Nucleus accumbens (tissue), 56 donors: ENCODE measurements at regions not wholly inside any gene's neighbourhood (a gene's known extent, or its start where the extent isn't known, plus 50 kb on each side); places are given as distances from the start of the nearest gene placed in this dataset.
"Not testable (repeated sequence)": the region's sequence is repeated elsewhere in the genome, so short reads cannot be mapped to it uniquely, and the experiment has no call there.

ENCODE experiments used
- DNase-seq, 56 donors: peaks; one replicate each; lab custom pipeline; 2025; lab: John Stamatoyannopoulos, UW

DNA sequence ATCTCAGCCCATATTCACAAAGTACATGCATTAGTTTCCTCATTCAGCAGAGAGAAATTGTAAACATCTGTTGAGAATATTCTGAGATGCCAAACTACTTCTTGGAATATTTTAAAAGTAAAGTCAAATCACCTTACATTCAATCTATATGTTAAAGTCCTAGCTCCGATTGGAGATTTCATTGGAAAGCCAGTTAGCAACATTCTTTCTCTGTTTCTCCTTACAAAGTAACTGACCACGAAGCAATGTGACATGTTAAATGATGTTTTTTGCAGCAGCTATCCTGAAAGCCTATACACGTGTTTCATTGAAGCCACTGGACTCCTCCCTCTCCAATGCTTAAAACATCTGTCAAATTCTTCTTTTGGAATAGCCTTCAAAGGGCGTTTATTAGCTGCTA lies 379.1 kb upstream of the CCNH start:
- DNase-seq, result no peak

DNA sequence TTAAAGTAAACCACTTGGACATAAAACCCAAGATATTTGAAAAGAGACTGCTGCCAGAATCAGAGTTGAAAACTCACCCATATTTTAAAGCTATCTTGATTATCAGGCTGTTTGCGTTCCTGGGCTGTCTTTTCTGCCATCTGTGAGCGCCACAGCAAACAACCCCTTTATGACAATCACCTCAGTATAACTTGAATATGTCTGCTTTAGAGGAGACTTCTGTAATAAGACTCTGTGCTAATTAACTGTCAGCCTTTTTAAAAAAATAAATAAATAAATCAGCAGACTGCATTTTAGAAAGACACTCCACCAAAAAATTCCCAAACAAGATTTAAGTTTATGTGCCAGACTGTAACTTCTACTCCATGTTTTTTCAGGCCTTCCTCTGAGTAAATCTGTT lies 375.7 kb upstream of the CCNH start:
- no peak for DNase-seq

DNA sequence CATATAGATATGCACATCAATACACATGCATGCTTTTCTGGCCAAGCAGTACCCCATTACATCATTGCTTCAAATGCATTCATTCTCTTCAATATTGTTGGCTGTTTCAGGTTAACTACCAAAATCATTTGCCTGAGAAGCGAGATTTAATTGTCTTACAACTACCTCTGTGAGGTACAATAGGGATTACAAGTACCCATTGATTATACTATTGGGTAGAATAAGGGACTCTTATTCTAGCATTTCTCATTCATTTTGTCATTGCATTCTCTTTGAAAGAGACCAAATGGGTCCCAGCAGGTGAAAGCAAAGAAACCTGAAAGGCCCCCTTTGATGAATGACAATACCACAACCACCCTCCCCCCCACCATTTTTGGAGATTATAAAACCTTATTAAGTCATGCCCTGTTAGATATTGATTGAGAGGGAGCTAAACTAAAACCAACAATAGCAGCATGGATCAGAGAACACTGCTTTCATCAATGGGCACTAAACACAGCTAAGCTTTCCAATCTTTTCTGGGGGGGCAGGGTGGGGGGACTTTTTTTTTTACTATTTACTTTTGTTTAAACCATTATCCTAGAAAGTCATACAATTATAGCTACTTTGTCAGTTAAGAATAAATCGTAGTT lies 375.0 kb upstream of the CCNH start:
- no peak for DNase-seq

DNA sequence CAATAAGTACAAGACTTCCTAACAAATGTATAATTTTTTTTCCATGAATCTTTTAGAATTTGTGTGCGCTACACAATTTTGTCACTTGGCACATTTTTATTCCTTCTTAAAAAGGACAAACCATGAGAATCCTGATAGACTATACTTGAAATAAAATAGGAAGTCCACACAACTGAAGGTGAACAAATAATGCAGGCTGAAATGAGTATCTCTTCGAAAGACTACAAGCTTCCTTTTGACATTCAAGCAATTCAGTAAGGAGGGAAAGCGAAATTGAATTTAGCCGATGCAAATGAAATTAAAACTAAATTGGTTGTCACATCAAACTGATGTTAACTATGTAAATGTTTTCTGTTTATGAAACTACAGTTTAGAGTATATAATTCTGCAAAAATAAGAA lies 374.4 kb upstream of the CCNH start:
- DNase-seq, result no peak

DNA sequence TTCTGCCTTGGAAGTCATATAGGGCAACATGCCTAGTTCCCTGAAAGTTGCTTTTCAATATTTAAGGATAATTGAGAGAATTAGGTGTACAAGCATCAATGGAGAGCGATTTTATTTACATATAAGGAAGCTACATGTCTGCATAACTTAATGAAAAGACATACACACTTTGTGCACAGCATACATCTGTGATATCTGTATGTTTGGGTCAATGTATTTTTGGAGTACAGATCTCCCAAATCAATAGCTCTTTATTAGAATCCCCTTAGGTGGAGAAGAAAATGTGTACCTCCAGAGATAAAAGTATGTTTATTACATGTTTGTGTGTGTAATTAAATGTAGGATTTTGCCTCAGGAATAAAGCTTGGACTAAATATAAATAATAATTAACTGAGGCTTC lies 373.7 kb upstream of the CCNH start:
- DNase-seq, result no peak

DNA sequence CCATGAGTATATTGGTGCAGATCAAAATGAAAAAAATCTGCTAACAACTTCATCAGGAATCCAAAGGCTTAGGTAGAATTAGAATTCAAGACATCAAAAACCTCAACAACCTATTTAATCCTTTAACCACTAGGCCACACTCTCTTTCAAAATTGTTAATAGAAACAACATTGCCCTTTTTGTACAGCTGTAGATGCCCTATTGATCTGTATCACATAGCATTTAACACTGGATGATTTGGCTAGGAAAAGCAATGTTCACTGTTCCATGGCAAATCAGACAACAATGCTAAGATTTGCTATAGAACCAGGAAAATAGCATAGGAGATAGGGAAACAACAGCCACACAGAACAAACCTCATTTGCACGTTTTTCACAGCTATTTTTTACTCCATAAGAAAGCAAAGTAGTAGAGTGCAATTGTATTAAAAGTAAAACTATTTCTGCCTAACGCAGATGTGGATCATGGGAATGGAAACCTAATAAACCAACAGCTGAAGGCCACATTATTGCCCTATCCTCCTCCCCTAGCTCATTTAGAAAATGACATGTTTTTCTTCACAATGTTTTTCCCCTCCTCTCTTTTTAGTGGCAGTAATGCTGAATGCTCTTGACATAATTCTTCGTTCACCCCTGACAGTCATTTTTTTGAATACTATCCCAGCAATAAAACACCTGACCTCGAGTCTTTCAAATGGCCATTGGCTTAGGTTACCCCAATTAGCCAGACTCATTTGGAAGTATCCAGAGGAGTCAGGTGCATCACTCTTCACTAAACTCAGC lies 373.0 kb upstream of the CCNH start:
- no peak for DNase-seq

DNA sequence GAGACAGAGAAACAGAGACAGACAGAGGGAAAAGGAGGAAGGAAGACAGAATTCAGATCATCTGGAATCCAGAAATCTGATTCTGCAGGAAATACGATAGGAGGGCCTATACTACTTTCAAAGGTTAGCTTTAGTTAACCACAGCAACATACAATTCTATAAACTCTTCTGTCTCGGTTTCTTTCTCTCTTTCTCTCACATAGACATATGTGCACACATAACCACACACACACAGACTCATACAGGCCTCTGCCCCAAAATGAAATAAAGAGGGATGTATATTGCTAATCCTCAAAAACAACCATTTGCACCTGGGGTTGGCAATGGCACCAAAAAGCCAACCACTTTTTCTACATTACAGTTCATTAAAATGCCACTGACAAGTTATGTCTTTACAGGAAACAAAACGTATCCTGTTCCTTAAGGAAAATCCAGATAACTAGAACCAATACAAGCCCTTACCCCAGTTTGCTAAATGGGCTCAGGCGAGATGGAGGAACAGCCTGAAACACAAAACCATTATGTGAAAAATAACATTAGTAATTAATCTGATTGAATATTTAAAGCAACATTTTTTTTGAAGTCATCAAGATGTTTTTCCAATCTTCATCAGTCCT lies 372.3 kb upstream of the CCNH start:
- no peak for DNase-seq

DNA sequence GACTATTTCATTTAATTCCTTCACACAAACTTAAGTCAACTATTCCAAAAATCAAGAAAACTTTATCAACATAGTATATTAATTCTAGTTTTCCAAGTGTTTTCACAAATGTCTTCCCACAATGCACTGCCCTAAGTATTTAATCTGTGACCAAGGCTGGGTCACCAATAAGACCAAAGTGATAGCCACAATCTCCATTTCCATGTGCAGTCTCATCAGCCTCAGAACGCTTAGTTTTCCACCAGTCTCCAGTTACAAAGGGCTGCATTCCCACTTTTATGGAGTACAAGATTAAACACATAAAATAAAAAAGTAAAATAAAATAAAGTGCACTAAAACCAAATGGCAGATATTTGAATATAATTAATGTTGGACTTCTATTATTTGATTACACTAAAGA lies 371.6 kb upstream of the CCNH start:
- no peak for DNase-seq

DNA sequence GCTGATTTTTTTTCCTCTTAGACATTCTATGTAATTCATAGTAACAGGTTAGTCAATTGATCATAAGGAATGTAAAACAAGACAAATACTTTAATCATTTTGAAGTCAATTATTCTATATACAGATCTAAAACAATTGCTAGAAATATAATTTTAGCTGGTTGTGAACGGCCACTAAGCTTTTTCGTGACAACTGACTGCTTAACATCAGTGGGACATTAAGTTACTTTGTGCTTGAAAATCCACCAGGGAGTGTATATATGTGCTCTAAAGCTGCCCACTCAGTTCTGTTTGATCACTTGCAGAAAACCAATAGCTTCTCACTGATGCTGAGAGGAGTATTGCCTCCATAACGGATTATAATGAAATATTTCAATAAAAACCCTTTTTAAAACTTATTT lies 370.2 kb upstream of the CCNH start:
- DNase-seq, result no peak

DNA sequence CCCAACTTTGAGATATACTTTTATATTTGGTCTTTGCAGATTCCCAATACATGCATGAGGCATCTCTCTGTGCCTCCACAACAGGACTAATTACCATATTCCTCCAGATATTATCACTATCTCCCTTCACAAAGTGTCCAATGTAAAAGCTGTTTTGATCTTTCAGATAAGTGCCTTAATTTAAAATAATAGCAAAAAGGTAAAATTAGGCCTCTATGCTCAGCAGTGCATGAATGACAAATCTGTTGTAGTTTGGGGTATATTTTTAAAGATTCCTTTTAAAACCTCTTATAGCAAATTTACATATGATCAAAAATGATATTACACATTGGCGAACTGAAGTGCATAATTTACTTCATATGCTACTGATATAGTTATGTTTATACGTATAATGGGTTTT lies 369.2 kb upstream of the CCNH start:
- DNase-seq, result no peak

DNA sequence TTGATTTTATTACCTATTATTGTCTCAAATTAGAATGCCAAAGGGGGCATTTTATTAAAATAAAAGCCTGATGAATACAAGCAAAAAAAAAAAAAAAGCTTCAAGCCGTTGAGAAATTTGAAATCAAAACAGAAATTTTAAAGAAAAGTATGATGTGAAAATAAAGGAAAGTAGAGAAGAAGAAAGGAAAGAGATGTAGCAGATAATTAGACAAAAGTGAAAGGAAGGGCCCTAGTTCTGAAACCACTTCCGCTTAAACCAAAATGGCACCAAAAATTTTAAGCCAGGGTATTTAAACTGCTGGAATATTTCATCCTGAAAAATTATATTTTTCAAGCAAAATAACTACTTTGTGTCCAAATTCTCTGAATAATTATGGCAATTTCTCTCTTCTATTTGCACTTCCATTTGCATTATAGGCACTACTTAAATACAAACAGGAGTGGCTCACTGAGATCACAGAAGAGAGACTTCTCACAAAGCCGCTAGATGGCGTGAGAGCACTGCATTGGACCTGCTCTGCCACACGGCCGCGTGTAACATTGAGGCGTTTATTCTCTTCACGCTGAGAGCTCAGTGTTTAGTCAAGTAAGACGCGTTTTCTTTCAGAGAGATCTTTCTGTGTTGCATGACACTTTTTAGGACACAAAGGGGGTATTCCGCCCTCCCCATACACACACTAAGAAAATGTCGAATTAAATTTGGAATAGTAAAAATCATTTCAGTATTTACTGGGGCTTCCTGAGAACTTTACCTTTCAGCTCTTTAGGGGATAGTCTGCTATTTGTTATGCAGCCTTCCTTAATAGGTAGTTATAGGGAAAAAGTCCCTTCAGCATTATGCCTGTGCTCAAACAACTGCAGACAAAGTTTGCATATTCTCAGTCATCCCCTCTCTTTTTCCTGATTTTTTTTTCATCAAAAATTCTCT lies 368.4 kb upstream of the CCNH start:
- peak; percentile 5 to 95 (median 78) for DNase-seq

DNA sequence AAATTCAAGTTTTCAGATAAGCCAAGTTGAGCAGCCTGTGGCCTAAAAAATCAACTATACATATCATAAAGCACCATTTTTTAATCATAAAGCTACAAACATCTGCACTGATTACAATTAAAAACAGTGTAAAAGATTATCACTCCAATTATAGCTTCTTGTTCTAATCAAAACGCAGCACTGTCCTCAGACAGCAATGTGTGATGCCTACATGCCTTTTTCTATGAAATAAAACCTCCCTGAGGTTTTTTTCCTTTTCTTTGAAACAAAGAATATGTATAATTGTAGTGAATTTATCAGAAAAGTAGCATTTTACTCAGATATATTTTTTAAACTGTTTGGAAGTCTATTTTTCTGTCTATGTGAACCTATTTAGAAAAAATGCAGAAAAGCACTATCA lies 366.1 kb upstream of the CCNH start:
- DNase-seq, result no peak

DNA sequence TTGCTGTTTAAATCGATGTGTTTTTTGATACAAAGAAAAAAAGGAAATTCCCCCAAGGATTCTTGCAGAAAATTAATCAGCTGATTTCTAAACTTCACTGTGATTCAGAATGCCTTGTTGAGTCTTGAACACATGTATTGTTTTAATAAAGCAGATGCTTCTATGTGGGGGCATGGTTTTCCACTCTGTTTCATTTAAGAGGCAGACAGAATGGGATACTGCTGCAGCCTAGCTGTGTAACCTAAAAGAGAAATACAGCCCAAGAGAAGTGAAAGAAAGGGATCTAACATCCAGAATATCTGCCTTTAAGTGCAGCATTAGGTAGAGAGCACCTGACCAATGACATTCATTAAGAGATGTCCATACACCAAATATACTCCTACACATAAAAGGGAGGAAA lies 365.1 kb upstream of the CCNH start:
- DNase-seq, result no peak

DNA sequence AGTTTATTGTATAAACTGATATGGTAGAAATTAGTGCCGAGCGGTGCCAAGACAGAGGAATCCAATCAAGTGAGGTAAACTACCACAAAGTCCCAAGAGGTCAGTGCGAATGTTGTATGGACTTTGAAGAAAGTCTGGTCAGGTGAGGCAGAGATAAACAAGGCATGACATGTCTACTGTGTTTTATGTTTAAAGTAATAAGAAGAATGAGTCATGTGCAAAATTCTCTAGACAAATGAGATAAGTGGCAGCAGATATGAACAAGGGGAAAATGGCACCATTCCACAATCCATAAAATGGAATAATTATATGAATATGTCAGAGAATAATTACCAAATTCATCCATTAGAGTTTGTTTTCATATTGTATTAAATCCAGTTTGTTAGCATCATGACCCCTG lies 364.1 kb upstream of the CCNH start:
- no peak for DNase-seq

DNA sequence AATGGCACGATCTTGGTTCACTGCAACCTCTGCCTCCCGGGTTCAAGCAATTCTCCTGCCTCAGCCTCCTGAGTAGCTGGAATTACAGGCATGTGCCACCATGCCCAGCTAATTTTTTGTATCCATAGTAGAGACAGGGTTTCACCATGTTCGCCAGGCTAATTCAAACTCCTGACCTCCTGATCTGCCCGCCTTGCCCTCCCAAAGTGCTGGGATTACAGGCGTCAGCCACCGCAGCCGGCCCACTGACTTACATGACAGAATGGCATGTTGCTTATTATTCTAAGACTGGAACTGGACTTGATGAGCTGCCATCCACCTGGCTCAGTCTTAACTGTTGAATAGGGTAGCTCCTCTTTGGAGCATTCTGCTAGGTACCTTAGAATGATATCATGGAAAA lies 363.6 kb upstream of the CCNH start:
- not testable (repeated sequence) for DNase-seq

DNA sequence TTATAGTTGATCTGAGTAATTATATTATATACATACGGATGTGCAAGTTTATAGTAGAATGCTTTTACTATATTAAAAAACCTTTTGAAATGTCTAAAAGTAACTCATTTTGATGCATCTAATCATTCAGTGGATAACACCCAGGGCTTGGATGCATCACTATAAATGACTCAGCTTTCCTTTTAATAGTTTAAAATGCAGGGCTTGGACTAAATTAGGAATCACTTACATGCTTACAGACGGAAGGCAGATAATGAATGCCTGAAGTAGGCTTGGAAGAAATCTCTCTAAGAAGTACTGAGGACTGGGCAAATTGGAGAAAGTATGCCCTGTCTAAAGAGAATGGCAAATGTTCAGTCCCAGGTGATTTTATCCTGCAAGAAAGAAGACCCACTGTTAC lies 362.5 kb upstream of the CCNH start:
- no peak for DNase-seq

DNA sequence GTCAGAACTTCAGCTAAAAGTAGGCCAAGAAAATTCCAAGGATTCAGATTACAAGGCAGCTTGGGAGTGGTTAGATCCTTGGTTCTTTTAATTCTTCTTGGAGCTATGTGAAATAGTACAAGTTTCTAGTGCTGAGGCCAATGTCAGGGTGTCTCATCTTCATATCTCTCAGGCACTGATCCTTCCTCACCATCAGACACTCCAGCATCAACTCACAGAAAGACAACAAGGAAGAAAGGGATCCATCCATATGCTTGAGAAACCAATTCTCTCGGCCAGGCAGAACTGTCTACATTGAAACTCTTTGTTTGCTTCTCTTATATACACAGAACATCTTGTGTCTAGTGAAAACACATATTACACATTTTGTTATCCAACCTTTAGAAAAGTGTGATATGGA lies 362.1 kb upstream of the CCNH start:
- DNase-seq, result no peak

DNA sequence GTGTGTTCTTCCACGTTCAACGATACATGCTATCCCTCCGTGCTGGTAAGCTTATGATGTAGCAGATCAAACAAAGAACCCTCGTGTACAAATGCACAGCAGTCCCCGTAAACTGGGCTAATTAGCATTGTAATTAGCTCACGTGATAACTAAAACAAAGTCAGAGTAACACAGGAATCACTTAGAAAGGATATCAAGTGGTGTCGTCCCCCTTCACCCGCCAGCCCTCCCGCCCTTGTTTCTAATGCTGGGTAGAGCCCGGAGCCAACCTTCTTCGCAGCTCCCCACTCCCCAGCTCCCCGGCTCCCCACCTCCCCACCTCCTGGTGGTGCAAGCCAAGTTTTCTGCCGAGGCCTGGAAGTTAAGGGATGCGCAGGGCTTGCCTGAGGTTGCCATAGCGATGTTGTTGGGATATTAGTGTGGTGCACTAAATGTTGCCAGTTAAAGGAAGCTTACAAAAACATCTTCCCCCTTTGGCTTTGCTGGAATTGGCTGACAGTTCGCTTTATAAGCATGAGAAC lies 357.9 kb upstream of the CCNH start:
- DNase-seq, result peak in 44 of 56 donors; percentile 6 to 71 (median 38)

DNA sequence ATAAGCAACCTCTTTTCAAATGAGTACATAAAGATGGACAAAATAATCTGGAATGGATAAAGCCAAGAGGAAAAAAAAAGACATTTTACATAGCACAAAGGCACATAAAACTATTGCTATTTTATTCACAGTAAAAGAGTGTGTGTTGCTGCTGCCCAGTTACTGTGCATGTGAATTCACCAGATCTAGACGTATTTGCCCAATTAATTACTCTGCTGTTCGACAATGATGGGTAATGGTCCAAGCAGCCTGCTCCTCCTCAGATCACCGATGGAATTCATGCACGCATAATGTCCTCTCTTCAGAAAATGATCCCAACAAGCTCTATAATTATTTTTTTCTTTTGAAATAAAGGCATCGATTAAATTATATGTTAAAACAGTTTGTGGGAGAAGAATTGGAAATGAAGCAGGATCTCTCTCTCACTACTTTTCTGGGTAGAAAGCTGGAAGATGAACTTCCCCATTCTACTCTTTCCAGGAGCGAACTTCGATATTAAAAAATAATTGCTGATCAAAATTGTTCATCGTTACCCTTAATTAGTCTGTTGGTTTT lies 357.4 kb upstream of the CCNH start:
- DNase-seq, result peak in 2 of 56 donors; percentile 4

DNA sequence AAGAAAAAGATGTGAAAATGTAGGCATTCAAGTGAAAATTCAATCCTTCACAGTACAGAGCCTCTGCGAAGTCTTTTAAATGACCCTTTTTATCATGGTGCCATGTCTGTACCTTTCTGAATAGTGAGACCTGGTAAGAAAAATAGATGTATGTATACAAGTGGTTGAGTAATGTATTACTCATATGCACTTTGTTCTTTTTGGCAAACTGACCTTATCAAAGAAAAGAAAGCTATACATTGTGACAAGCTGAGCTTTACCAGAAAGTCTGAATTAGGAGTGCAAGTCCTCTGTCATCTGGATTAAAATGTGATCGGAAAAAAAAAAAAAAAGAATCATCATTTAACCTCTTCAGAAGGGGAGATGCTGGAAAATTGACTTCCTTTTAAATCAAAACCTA lies 356.4 kb upstream of the CCNH start:
- no peak for DNase-seq
